ENCODE measurements at regions not wholly inside any gene's neighbourhood (a gene's known extent, or its start where the extent isn't known, plus 50 kb on each side); places are given as distances from the start of the nearest gene placed in this dataset.
"Not testable (repeated sequence)": the region's sequence is repeated elsewhere in the genome, so short reads cannot be mapped to it uniquely, and the experiment has no call there.

- DNase-seq, result not testable (repeated sequence)
Measured at GRCh38 chr7:9725940-9726663, 1247.6 kb upstream of the PHF14 start.

GRCh38 chr7:9726811-9727210, 1246.9 kb upstream of the PHF14 start:
- not testable (repeated sequence) for DNase-seq

GRCh38 chr7:9727467-9727869, 1246.2 kb upstream of the PHF14 start:
- DNase-seq, result not testable (repeated sequence)

- DNase-seq, result not testable (repeated sequence)
Measured at GRCh38 chr7:9728014-9728657, 1245.5 kb upstream of the PHF14 start.

- DNase-seq, result no peak
Measured at GRCh38 chr7:9752033-9752432, 1221.6 kb upstream of the PHF14 start.

- no peak for DNase-seq
Measured at GRCh38 chr7:9761224-9761623, 1212.4 kb upstream of the PHF14 start.

GRCh38 chr7:9776900-9777299, 1196.8 kb upstream of the PHF14 start:
- no peak for DNase-seq

GRCh38 chr7:9778367-9778766, 1195.3 kb upstream of the PHF14 start:
- no peak for DNase-seq

GRCh38 chr7:9781710-9782109, 1192.0 kb upstream of the PHF14 start:
- DNase-seq, result no peak

- no peak for DNase-seq
Measured at GRCh38 chr7:9782275-9782674, 1191.4 kb upstream of the PHF14 start.

- DNase-seq, result no peak
Measured at GRCh38 chr7:9785211-9785610, 1188.5 kb upstream of the PHF14 start.

- DNase-seq, result no peak
Measured at GRCh38 chr7:9796241-9796640, 1177.4 kb upstream of the PHF14 start.

- DNase-seq, result no peak
Measured at GRCh38 chr7:9822458-9823290, 1151.0 kb upstream of the PHF14 start.

GRCh38 chr7:9835199-9835598, 1138.5 kb upstream of the PHF14 start:
- DNase-seq, result no peak

GRCh38 chr7:9836671-9837070, 1137.0 kb upstream of the PHF14 start:
- DNase-seq, result no peak

GRCh38 chr7:9842301-9842700, 1131.4 kb upstream of the PHF14 start:
- no peak for DNase-seq

GRCh38 chr7:9846902-9847301, 1126.8 kb upstream of the PHF14 start:
- no peak for DNase-seq

GRCh38 chr7:9854605-9855004, 1119.1 kb upstream of the PHF14 start:
- no peak for DNase-seq

GRCh38 chr7:9856668-9857067, 1117.0 kb upstream of the PHF14 start:
- no peak for DNase-seq

GRCh38 chr7:9863545-9863944, 1110.1 kb upstream of the PHF14 start:
- no peak for DNase-seq

GRCh38 chr7:9869151-9869550, 1104.5 kb upstream of the PHF14 start:
- DNase-seq, result no peak

GRCh38 chr7:9869566-9869965, 1104.1 kb upstream of the PHF14 start:
- no peak for DNase-seq

GRCh38 chr7:9870674-9871073, 1103.0 kb upstream of the PHF14 start:
- no peak for DNase-seq

- no peak for DNase-seq
Measured at GRCh38 chr7:9874182-9874581, 1099.5 kb upstream of the PHF14 start.
